H1 (cell line): ENCODE measurements at regions not wholly inside any gene's neighbourhood (a gene's known extent, or its start where the extent isn't known, plus 50 kb on each side); places are given as distances from the start of the nearest gene placed in this dataset.

Experiments
- CTCF ChIA-PET: fragments of 300-600 bp; sonication (Branson Sonifier 250); formaldehyde crosslinking; loops from one replicate; lab custom pipeline; 2021; ENCODE audit not compliant: partially characterized antibody; lab: Charles Lee
- POLR2A ChIA-PET: fragments of 300-600 bp; sonication (Branson Sonifier 250); formaldehyde crosslinking; loops from one replicate; lab custom pipeline; 2021; ENCODE audit warnings: inconsistent platforms; ENCODE audit not compliant: partially characterized antibody; lab: Charles Lee
- DNase-seq, 2 experiments: peaks; one replicate each; pipeline versions ENCODE4 v3.0.0 to v3.0.0-alpha.2; 2010 to 2022; ENCODE audit warnings: low spot score in 2 of 2, low read depth in 1 of 2, mixed read lengths in 1 of 2
- FAIRE-seq: peaks from 2 replicates; lab custom pipeline; 2011; peaks lifted over from hg19 to GRCh38; lab: Jason Lieb, UNC
- H2AFZ ChIP-seq: 2 replicates; pipeline ENCODE4 v1.8.1; 2012; ENCODE audit warnings: low read length, inconsistent platforms
- H2AK5ac ChIP-seq: 2 replicates; pipeline ENCODE4 v1.6.1; 2013; ENCODE audit warnings: low read depth, low read length
- H2BK120ac ChIP-seq: replicated peaks from 2 replicates; pipeline ENCODE3; 2013; ENCODE audit warnings: low read depth, low read length, inconsistent platforms
- H2BK12ac ChIP-seq: 2 replicates; pipeline ENCODE4 v1.6.1; 2013; ENCODE audit warnings: low read depth, low read length
- H2BK15ac ChIP-seq: 2 replicates; pipeline ENCODE4 v1.6.1; 2013; ENCODE audit warnings: low read length
- H2BK20ac ChIP-seq: 2 replicates; pipeline ENCODE4 v1.6.1; 2013; ENCODE audit warnings: low read length
- H2BK5ac ChIP-seq: 2 replicates; pipeline ENCODE4 v1.6.1; 2013; ENCODE audit warnings: low read depth, low read length
- H3K14ac ChIP-seq: 2 replicates; pipeline ENCODE4 v1.6.1; 2013; ENCODE audit warnings: inconsistent platforms; ENCODE audit not compliant: insufficient read length
- H3K18ac ChIP-seq: 2 replicates; pipeline ENCODE4 v1.6.1; 2013; ENCODE audit warnings: low read length; ENCODE audit errors: extremely low read depth
- H3K23ac ChIP-seq: 2 replicates; pipeline ENCODE4 v1.6.1; 2013; ENCODE audit warnings: inconsistent platforms; ENCODE audit not compliant: insufficient read length
- H3K23me2 ChIP-seq: 2 replicates; pipeline ENCODE4 v1.6.1; 2013; ENCODE audit warnings: low read depth, low read length
- H3K27ac ChIP-seq: 2 replicates; pipeline ENCODE4 v1.6.1; 2011; ENCODE audit warnings: low read depth, low read length, inconsistent platforms
- H3K27me3 ChIP-seq, 4 experiments: replicated peaks in 1 of 4; 1 replicate in 1 of 4; 2 replicates in 3 of 4; pipeline versions ENCODE4 v1.6.1 to v1.8.1; 2011 to 2013; ENCODE audit warnings: low read length in 3 of 4, mild to moderate bottlenecking in 3 of 4, inconsistent platforms in 2 of 4, mixed read lengths in 2 of 4, moderate library complexity in 1 of 4; ENCODE audit not compliant: control insufficient read depth in 3 of 4, insufficient read depth in 3 of 4; ENCODE audit errors: extremely low read depth in 1 of 4
- H3K36me3 ChIP-seq, 4 experiments: 2 replicates each; pipeline versions ENCODE4 v1.6.1 to v1.8.1; 2011 to 2013; ENCODE audit warnings: mild to moderate bottlenecking in 4 of 4, low read length in 3 of 4, moderate library complexity in 2 of 4, control low read depth in 1 of 4, inconsistent platforms in 1 of 4; ENCODE audit not compliant: insufficient read depth in 4 of 4, control insufficient read depth in 2 of 4
- H3K4ac ChIP-seq: replicated peaks from 2 replicates; pipeline ENCODE3; 2013; ENCODE audit warnings: low read length, low read depth, mixed read lengths, inconsistent platforms; ENCODE audit not compliant: insufficient read length
- H3K4me1 ChIP-seq, 4 experiments: replicated peaks in 1 of 4; 1 replicate in 1 of 4; 2 replicates in 3 of 4; pipeline versions ENCODE4 v1.6.1 to v1.8.1; 2011 to 2013; ENCODE audit warnings: low read length in 3 of 4, inconsistent platforms in 2 of 4, mixed read lengths in 1 of 4; ENCODE audit not compliant: insufficient read depth in 4 of 4, control insufficient read depth in 3 of 4
- H3K4me2 ChIP-seq, 2 experiments: 2 replicates each; pipeline versions ENCODE4 v1.6.1 to v1.8.1; 2011 to 2013; ENCODE audit warnings: low read depth in 2 of 2, low read length in 2 of 2, control low read depth in 1 of 2, inconsistent platforms in 1 of 2, mild to moderate bottlenecking in 1 of 2; ENCODE audit not compliant: insufficient read depth in 1 of 2
- H3K4me3 ChIP-seq, 4 experiments: fragments of 200-600, 300-600 bp in 1 of 4; sonication (generic), shearing (Covaris generic), sonication (Bioruptor Twin) in 1 of 4; 2 replicates each; pipeline versions ENCODE4 v1.5.1 to v1.8.1; 2011 to 2016; ENCODE audit warnings: low read length in 4 of 4, low read depth in 3 of 4, control low read depth in 2 of 4, inconsistent platforms in 2 of 4, mild to moderate bottlenecking in 2 of 4, mixed read lengths in 1 of 4, moderate library complexity in 1 of 4; ENCODE audit not compliant: insufficient read depth in 2 of 4; ENCODE audit errors: extremely low read depth in 1 of 4
- H3K56ac ChIP-seq: replicated peaks from 2 replicates; pipeline ENCODE3; 2013; ENCODE audit warnings: low read depth, mild to moderate bottlenecking, mixed read lengths, low read length, inconsistent platforms; ENCODE audit not compliant: insufficient read length
- H3K79me1 ChIP-seq: 2 replicates; pipeline ENCODE4 v1.6.1; 2013; ENCODE audit warnings: low read depth, low read length, control low read depth
- H3K79me2 ChIP-seq, 2 experiments: 2 replicates each; pipeline versions ENCODE4 v1.6.1 to v1.8.1; 2012 to 2013; ENCODE audit warnings: low read length in 2 of 2, mild to moderate bottlenecking in 2 of 2, inconsistent platforms in 1 of 2; ENCODE audit not compliant: insufficient read depth in 2 of 2, control insufficient read depth in 1 of 2
- H3K9ac ChIP-seq, 4 experiments: replicated peaks in 1 of 4; 1 replicate in 1 of 4; 2 replicates in 3 of 4; pipeline versions ENCODE4 v1.6.1 to v1.8.1; 2011 to 2013; ENCODE audit warnings: low read depth in 3 of 4, low read length in 3 of 4, control low read depth in 2 of 4, mild to moderate bottlenecking in 2 of 4, moderate library complexity in 2 of 4, inconsistent platforms in 1 of 4; ENCODE audit errors: extremely low read depth in 1 of 4
- H3K9me3 ChIP-seq, 2 experiments: 2 replicates each; pipeline versions ENCODE4 v1.6.1 to v1.8.1; 2012 to 2013; ENCODE audit warnings: mild to moderate bottlenecking in 2 of 2, moderate library complexity in 2 of 2, control low read depth in 1 of 2, inconsistent platforms in 1 of 2, low read depth in 1 of 2, low read length in 1 of 2, mixed read lengths in 1 of 2; ENCODE audit not compliant: insufficient read depth in 2 of 2
- H4K20me1 ChIP-seq, 2 experiments: replicated peaks in 1 of 2; 2 replicates each; pipeline versions ENCODE3 to v1.8.1; 2011 to 2013; ENCODE audit warnings: inconsistent platforms in 2 of 2, low read length in 2 of 2, mild to moderate bottlenecking in 1 of 2; ENCODE audit not compliant: insufficient read depth in 2 of 2, control insufficient read depth in 1 of 2
- H4K5ac ChIP-seq: 2 replicates; pipeline ENCODE4 v1.6.1; 2013; ENCODE audit warnings: low read length, low read depth, mixed read lengths, inconsistent platforms; ENCODE audit not compliant: insufficient read length
- H4K8ac ChIP-seq: 2 replicates; pipeline ENCODE4 v1.8.0; 2013; ENCODE audit warnings: mild to moderate bottlenecking, moderate library complexity, low read length, inconsistent platforms; ENCODE audit not compliant: insufficient read depth; ENCODE audit errors: extremely low read depth
- H4K91ac ChIP-seq: replicated peaks from 2 replicates; pipeline ENCODE3; 2013; ENCODE audit warnings: low read length, mixed read lengths, inconsistent platforms; ENCODE audit not compliant: insufficient read length
- CHD2 ChIP-seq: IDR thresholded peaks from 2 replicates; pipeline ENCODE4 v1.6.1; 2012; ENCODE audit warnings: low read length, improper control_type of control experiment
- CTCF ChIP-seq, 3 experiments: IDR thresholded peaks; 1 replicate in 2 of 3; 2 replicates in 1 of 3; pipeline versions ENCODE4 v1.5.1 to v1.6.1; 2011; ENCODE audit warnings: low read length in 3 of 3, mild to moderate bottlenecking in 3 of 3, inconsistent platforms in 2 of 3, low read depth in 1 of 3, moderate library complexity in 1 of 3; ENCODE audit not compliant: insufficient read depth in 1 of 3; ENCODE audit errors: control extremely low read depth in 1 of 3
- KDM4A ChIP-seq: IDR thresholded peaks from one replicate; pipeline ENCODE4 v1.7.1; 2012; ENCODE audit warnings: low read depth, mild to moderate bottlenecking, moderate library complexity, low read length, inconsistent platforms; ENCODE audit not compliant: severe bottlenecking
- MAFK ChIP-seq: IDR thresholded peaks from 2 replicates; pipeline ENCODE4 v1.6.1; 2012; ENCODE audit warnings: low read depth, mild to moderate bottlenecking, improper control_type of control experiment, low read length
- MAX ChIP-seq: IDR thresholded peaks from 2 replicates; pipeline ENCODE4 v1.6.1; 2012; ENCODE audit warnings: inconsistent platforms
- POLR2A ChIP-seq, 2 experiments: IDR thresholded peaks; 1 replicate in 1 of 2; 2 replicates in 1 of 2; pipeline ENCODE4 v1.6.1; 2011; ENCODE audit warnings: low read depth in 2 of 2, low read length in 2 of 2, mild to moderate bottlenecking in 2 of 2; ENCODE audit errors: control extremely low read depth in 1 of 2
- RBBP5 ChIP-seq: IDR thresholded peaks from 2 replicates; pipeline ENCODE4 v1.7.1; 2012; ENCODE audit warnings: low read depth, mild to moderate bottlenecking, inconsistent platforms, low read length, moderate library complexity, borderline replicate concordance
- RNF2 ChIP-seq: fragments of 200-900, 300-1000 bp; sonication (generic); IDR thresholded peaks from 2 replicates; pipeline ENCODE4 v1.7.1; 2016; ENCODE audit warnings: borderline replicate concordance, low read depth, mild to moderate bottlenecking, antibody characterized with exemption, low read length; ENCODE audit not compliant: poor library complexity, severe bottlenecking; ENCODE audit errors: missing control alignments
- SRF ChIP-seq: IDR thresholded peaks from 2 replicates; pipeline ENCODE4 v1.6.1; 2011; ENCODE audit warnings: mild to moderate bottlenecking, low read depth, low read length, moderate library complexity
- TAF1 ChIP-seq: IDR thresholded peaks from 2 replicates; pipeline ENCODE4 v1.6.1; 2011; ENCODE audit warnings: mild to moderate bottlenecking, low read depth, low read length
- TAF7 ChIP-seq: optimal IDR thresholded peaks from 2 replicates; pipeline ENCODE3; 2011; ENCODE audit warnings: low read depth, mild to moderate bottlenecking, inconsistent platforms, low read length, moderate library complexity, borderline replicate concordance
- TBP ChIP-seq: IDR thresholded peaks from 2 replicates; pipeline ENCODE4 v1.6.1; 2011; ENCODE audit warnings: low read depth, low read length, improper control_type of control experiment
- TCF12 ChIP-seq: IDR thresholded peaks from 2 replicates; pipeline ENCODE4 v1.6.1; 2011; ENCODE audit warnings: low read depth, mild to moderate bottlenecking, low read length
- WGBS, 2 experiments: shearing (Covaris generic) in 1 of 2; methylation state at CpG; one replicate each; pipeline versions ENCODE4 v1.1.6 to v1.1.7; 2013 to 2015; ENCODE audit warnings: low lambda C conversion rate in 2 of 2, mixed read lengths in 2 of 2, inconsistent platforms in 1 of 2, low coverage in 1 of 2, missing lambda C conversion rate in 1 of 2; ENCODE audit not compliant: insufficient replicate concordance in 2 of 2, insufficient coverage in 1 of 2, insufficient read length in 1 of 2; ENCODE audit errors: extremely low coverage in 1 of 2, missing lambda C conversion rate in 1 of 2; 5-methylcytosine and 5-hydroxymethylcytosine counted together

GRCh38 chr12:68450947-68451260, 118.7 kb upstream of the MDM1 start:
- H3K4me1 ChIP-seq = peaks cover 1 to 9% (median 8%) of the 10 kb centered on the region in 4 experiments; a peak in 4 of 7 replicates
- no peak overlapping the region for H3K14ac ChIP-seq
- ChIA-PET POLR2A (no interaction called here), CTCF (no interaction called here)
- WGBS, 2 experiments = 87% methylated on average over 3 of the region's 3 CpGs; no CpG with 5 or more reads in 1 of the 2 experiments
- H4K20me1 ChIP-seq = no peaks in the 10 kb centered on the region
- H2AK5ac ChIP-seq = no peak overlapping the region
- H2BK120ac ChIP-seq = no peak overlapping the region
- no peak overlapping the region for H4K91ac ChIP-seq
- no peaks in the 10 kb centered on the region for H3K79me1 ChIP-seq
- H3K4ac ChIP-seq = no peak overlapping the region
- H2BK5ac ChIP-seq = no peak overlapping the region
- H2AFZ ChIP-seq = 0 out of 2 replicates have a peak overlapping the region, but pooled peaks have one; percentile 27
- no peak overlapping the region for H3K9ac ChIP-seq
- no peaks in the 10 kb centered on the region for H3K36me3 ChIP-seq
- no peak overlapping the region for H3K56ac ChIP-seq
- no peak overlapping the region for H2BK12ac ChIP-seq
- H4K8ac ChIP-seq = no peak overlapping the region
- no peak overlapping the region for H3K23ac ChIP-seq
- no peaks in the 10 kb centered on the region; a peak in 2 of 7 replicates for H3K27me3 ChIP-seq
- H2BK20ac ChIP-seq = no peak overlapping the region
- no peaks in the 10 kb centered on the region for H3K9me3 ChIP-seq
- no peak overlapping the region for H3K18ac ChIP-seq
- DNase-seq = no peak
- H3K23me2 ChIP-seq = no peaks in the 10 kb centered on the region
- no peaks in the 10 kb centered on the region for H3K79me2 ChIP-seq
- no peak overlapping the region for H3K27ac ChIP-seq
- no peak overlapping the region for H3K4me2 ChIP-seq
- no peak overlapping the region for H3K4me3 ChIP-seq
- H4K5ac ChIP-seq = no peak overlapping the region
- FAIRE-seq = no peak
- no peak overlapping the region for H2BK15ac ChIP-seq
- TF ChIP-seq TBP (no peak), RNF2 (no peak), CTCF (IDR thresholded peaks at IDR 0.05; ENCODE audit: control extremely low read depth in 1 of 3, insufficient read depth in 1 of 3, low read depth in 1 of 3, low read length in 3 of 3) (no peak), CHD2 (no peak), RBBP5 (no peak), KDM4A (no peak), TAF1 (no peak), TCF12 (no peak), TAF7 (no peak), MAX (no peak), MAFK (no peak), POLR2A (IDR thresholded peaks at IDR 0.05; ENCODE audit: control extremely low read depth in 1 of 2, low read depth in 2 of 2, low read length in 2 of 2) (no peak), SRF (no peak)
